HG02981 (cell line): ENCODE measurements at regions not wholly inside any gene's neighbourhood (a gene's known extent, or its start where the extent isn't known, plus 50 kb on each side); places are given as distances from the start of the nearest gene placed in this dataset.

ENCODE experiments used
- ATAC-seq: cut with Tn5 transposase; IDR thresholded peaks from one replicate; pipeline ENCODE4 v1.9.1; 2021; ENCODE audit warnings: mild to moderate bottlenecking, moderate library complexity; ENCODE audit not compliant: unreplicated experiment

DNA sequence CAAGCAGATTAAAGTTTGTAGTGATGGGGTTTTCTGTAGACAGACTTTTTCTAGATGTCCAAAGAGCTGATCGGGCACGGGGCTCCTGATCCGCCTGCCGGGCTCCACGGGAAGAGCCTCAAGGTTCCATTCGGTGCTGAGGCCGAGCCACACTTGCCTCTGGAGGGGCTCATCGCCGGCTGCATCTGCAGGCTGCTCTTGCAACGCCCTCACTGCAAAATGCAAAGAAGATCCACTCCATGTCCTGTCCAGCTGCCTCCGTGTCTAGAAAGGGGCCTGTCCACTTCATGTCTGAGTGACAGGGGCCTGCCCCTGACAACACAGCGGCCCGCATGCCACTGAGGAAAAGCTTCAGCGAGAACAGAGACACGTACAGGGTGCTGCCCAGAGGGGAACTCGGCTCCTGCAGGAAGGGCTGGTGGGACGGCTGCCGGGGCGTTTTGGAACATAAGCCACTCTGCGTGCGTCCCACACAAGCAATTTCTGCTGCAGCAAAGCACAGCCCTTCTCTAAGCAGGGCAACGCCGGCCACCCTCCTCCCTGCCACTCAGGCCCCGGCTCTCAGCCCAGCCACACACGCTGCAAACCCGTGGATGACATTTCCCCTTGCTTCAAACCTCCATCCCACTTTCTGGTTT lies 53.6 kb upstream of the CTDP1 start:
- no peak for ATAC-seq

DNA sequence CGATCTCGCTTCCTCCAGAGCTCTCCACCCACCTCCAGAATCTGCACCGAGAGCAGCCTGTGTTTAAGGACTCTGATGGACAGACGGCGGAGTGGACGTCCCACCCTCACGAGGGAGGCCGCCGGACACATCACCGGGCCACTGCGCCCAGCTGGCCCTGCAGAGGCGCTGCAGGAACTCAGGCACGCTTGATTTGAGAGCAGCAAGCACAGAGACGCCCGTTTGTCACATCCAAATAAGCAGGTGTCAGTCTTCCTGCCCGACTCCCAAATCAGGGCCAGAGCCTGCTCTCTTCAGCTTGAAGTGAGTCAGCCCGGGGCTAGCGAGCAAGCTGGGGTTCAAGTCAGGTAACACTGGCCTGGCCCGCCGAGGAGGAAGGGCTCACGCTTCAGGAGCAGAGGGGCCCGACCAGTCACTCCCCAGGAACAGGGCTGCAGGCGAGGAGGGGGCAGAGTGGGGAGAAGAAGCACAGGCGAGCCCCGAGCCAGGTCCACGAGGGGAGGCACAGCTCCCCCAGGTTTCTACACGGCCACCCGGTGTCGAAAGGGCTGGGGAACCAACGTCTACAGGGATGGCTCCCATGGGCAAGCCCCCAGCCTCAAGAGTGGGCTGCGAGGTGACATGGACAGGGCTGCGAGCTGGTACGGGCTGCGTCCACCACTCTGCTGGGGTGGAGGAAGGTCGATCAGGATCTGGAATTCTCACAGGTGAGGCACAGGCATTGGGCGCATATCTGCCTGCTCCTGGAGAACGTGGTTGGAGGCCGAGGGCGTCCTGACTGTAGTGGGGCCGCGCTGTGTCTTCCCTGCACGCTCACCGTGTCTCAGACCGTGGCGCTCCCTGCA lies 52.5 kb upstream of the CTDP1 start:
- no peak for ATAC-seq

DNA sequence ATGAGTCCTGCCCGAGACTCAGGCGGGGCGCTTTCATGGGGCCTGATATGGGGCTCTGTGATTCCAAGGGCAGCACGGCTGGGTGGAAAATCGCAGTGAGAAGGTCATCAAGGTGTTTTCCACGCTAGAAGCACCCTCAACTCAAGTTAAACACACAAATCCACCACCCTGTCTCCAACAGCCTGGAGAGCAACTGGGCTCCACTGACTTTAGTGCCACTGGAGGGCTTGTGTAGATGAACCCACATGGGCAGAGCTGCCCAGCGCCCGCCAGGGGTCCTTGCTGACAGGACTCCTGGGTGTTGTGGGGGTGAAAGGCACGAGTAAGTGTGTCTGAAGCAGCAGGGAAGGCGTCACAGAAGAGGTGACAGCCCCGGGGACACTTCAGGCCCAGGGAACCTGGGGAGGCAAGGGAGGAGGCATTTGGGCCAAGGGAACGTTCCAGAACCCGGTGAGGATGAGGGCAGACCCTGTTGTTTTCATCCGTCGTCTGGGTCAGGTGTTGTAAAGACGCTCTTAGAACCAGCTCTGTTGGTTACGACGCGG lies 51.8 kb upstream of the CTDP1 start:
- no peak for ATAC-seq

GRCh38 chr18:79628416-79629248 lies 51.0 kb upstream of the CTDP1 start:
- no peak for ATAC-seq

DNA sequence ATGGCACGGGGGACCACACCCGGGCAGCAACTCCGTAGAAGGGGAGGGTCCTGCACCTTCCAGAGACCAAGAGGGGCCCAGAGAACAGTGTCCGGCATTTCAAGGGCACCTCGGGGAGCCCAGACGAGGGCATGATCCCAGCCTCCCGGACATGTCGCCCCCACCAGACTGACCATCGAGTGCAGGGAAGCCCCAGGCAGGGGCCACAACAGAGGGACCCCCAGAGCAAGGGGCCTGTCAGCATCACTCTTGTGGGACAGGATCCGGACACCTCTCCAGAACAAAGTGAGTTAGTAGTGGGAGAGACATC lies 50.4 kb upstream of the CTDP1 start:
- no peak for ATAC-seq

DNA sequence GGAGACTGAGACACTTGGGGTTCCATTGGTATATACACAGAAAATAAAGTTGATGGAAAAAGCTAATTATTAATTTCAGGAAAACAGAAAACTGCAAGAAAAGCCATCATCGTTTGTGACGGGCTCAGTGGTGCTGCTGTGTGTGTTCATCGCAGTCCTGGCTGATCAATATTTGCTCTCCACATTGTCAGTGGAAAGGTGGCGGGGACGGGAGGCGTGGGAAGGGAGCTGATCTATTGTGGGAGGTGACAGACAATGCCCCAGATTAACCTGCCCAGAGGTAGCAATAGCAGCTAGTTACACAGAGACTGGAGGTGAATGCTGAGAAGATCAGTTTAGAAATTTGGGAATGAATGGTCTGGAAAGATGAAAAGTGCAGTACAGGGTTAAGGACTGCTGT lies 50.0 kb upstream of the CTDP1 start:
- no peak for ATAC-seq
